PC-3 (cell line): ENCODE measurements at regions not wholly inside any gene's neighbourhood (a gene's known extent, or its start where the extent isn't known, plus 50 kb on each side); places are given as distances from the start of the nearest gene placed in this dataset.

Experiments used
- EZH2 ChIP-seq: fragments of 300-600 bp; sonication (generic); IDR thresholded peaks from one replicate; pipeline ENCODE4 v1.6.1; 2017; ENCODE audit warnings: antibody characterized with exemption, mild to moderate bottlenecking, low read length; ENCODE audit not compliant: unreplicated experiment
- TF ChIP-seq, protein P1 (sequence below): fragments of 300-600 bp; sonication (generic); conservative IDR thresholded peaks from 2 replicates; pipeline ENCODE4 v1.5.1; 2017; ENCODE audit warnings: antibody characterized with exemption, low read depth, mild to moderate bottlenecking, low read length

DNA sequence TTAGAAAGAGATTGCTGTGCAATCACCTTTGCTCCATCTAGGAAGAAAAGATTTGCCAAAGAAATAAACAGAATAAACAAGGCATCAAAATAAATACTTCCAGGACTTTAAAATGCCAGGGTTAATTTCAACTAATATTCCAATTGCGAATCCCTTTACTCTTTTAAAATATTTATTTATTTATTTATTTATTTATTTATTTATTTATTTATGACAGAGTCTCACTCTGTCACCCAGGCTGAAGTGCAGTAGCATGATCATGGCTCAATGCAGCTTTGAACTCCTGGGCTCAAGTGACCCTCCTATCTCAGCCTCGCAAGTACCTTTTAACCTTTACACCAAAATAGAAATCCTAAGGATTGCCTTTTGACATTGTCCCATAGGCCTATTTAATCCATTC, 191.1 kb downstream of the EDN1 start:
- TF ChIP-seq, protein P1, sequence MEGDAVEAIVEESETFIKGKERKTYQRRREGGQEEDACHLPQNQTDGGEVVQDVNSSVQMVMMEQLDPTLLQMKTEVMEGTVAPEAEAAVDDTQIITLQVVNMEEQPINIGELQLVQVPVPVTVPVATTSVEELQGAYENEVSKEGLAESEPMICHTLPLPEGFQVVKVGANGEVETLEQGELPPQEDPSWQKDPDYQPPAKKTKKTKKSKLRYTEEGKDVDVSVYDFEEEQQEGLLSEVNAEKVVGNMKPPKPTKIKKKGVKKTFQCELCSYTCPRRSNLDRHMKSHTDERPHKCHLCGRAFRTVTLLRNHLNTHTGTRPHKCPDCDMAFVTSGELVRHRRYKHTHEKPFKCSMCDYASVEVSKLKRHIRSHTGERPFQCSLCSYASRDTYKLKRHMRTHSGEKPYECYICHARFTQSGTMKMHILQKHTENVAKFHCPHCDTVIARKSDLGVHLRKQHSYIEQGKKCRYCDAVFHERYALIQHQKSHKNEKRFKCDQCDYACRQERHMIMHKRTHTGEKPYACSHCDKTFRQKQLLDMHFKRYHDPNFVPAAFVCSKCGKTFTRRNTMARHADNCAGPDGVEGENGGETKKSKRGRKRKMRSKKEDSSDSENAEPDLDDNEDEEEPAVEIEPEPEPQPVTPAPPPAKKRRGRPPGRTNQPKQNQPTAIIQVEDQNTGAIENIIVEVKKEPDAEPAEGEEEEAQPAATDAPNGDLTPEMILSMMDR = no peak
- no peak for TF ChIP-seq EZH2
